DMS114 treated with DMSO at 0.1 percent for 48 hours (cell line): ENCODE measurements at regions not wholly inside any gene's neighbourhood (a gene's known extent, or its start where the extent isn't known, plus 50 kb on each side); places are given as distances from the start of the nearest gene placed in this dataset.
"Not testable (repeated sequence)": the region's sequence is repeated elsewhere in the genome, so short reads cannot be mapped to it uniquely, and the experiment has no call there.

ENCODE experiments used
- DNase-seq: peaks from one replicate; lab custom pipeline; 2025; ENCODE audit not compliant: unreplicated experiment; lab: John Stamatoyannopoulos, UW

DNA sequence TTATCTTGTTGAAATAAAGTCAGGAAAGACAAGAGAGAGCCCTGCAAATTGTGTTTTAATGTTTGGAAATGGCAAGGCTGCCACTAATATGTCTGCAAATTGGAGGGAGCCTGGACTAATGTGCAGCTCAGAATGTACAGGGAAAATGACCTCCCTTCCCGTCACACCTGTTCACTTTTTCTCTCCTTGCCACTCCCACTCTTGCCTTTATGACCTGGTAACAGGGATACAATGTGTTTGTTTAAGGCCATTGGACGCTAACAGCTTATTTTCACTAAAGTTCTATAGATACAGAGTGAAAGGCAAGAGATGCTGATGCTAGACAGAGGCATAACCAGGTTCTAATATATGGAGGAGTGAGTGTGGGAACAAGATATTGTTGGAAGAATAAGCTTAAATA is 203.9 kb downstream of the RAB38 start:
- no peak for DNase-seq

DNA sequence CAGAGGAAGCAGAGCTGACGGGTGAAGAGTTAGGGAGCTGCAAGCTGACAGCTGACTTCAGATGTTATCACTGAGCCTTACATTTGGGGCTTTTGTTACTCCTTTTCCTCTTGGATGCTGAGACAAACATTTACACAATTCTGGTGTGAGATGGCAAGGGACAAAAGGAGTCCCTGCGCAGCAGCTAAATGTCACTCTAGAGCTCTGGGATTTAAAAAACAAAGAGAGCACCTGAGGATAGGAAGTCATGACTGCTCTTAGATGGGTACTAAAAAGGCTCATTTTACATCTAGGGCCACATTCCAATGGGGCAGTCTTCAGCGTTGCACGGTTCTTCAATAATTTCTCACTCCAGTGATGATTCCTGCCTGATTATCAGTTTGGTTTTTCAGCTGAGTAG is 204.5 kb downstream of the RAB38 start:
- DNase-seq = no peak

DNA sequence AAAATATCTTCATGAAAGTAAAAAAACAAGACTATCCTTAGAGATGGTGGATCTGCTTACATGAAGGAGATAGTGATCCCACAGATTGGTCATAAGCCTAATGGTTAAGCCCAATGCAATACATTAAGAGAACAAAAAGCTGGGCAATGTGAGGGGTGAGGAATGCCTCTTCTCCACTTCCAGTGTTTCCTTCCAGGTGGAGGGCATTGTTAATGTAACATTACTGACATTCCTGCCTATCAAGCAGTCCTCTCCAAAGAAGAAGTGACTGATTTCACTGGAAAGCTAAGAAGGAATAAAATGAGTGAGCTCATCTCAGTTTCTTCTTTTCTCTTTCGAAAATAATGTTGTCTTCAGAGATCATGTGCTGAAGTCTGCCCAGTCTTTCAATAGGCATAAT is 207.8 kb downstream of the RAB38 start:
- DNase-seq = no peak

DNA sequence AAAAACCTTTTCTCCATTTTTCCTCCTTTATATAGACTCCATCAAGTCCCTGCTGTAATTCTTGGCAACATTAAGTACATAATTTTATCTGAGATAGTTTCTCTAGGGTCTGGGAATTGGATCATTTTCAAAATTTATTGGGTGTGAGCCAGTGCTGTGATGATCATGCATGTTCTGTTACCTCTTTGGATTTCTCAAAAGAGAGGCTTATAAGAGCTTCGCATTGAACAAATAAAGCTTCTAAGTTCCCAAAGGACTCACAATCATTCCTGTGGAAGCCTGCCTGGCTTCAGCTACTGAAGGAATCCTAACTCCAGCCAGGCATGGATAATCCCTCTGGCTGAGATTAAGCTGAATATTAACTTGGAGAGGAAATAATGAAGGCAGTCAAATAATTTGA is 208.5 kb downstream of the RAB38 start:
- no peak for DNase-seq

DNA sequence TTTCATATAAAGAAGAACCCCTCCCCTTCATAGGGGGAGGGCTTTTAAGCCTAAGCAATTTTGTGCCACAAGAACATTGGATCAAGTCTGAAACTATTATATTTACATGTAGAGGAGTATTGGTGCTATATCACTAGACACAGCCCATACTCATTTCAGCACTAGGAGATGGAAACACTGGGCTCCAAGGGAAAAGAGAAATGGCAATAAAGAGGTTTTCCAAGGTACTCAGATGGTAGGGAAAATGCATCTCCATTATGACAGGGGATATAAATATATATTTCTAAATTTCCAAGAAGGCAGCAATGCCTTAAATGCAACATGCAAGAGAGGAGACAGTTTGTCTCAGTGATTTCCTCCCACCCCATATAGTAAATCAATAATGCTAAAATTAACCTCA is 209.0 kb downstream of the RAB38 start:
- no peak for DNase-seq

DNA sequence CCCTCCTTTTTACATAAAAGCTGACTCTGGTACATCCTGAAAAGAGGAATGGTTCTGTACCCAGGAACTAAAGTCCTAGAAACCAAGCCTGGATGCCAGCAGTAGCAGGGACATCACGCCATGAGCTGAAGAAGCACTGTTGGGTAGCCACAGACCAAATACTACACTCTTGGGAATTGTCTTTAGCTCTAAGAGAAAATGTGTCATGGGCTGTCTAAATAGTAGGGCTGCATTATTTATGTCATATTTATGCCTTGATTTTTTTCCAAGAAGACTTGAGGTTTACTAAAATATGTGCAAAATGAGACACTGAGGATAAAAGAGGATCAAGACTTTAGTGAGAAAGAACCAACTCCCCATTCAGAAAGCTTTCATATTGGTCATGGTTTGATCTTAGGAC is 213.6 kb downstream of the RAB38 start:
- DNase-seq = no peak

DNA sequence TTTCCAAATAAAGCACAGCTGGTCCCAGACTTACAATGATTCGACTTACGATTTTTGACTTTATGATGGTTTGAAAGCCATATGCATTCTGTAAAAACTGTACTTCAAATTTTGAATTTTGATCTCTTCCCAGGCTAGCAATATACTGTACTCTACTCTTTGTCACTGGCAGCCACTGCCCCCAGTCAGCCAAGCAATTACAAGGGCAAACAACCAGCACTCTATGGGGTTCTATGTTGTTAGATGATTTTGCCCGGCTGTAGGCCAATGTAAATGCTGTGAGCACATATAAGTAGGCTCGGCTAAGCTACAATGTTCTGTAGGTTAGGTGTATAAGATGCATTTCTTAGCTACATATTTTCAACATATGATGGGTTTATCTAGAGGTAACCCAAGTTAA is 217.3 kb downstream of the RAB38 start:
- DNase-seq = no peak

DNA sequence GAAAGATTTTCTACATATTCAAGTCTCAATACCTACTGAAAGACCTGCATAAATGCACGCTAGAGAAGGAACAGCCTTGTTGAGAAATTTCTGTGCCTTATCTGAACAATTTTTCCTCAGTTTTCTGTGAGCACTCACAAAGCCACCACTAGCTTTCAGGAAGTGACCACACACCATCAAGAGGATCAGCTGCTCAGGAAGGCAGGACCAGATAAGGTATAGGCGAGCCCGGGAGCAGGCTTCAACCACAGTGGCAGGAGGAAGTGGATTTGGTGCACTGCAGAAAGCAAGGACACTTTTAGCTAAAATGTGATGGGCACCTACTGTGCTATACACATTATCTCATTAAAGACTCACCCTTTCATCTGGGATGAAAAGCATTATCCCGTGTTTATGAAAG is 220.8 kb downstream of the RAB38 start:
- no peak for DNase-seq

DNA sequence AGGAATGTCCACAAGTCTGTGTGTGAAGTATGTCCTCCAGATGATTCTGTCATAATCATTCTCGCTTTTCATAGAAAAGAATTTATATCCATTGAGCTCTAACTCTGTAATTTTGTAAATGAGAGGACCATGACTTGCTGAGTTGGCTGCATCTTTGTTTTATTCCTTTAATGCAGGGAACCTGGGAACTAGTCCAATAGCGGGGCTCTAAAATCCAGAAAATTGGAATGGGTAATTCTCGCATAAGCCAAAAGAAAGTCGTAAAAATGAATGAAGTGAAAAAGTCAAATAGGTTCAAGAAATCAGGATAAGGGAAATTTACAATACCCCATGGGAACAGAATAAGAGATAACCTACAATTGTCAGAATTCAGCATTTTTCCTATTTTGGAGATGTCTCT is 232.5 kb downstream of the RAB38 start:
- DNase-seq = no peak

DNA sequence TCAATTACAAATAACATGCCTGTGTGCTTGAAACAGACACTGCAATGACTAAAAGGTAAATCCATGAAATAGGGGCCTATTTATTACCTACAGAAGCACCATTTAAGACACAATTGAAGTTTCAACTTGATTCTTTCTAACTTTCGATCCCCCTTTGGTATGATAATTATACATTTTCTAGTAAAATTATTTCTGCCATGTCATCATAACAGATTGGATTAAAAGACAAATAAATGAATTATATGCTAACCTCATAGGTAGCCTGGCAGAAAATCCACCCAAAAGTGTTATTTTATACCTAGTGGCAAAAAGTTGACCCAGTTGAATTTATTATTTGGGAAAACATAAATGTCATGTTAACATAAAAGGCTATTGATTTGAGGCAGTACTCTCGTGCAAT is 241.1 kb downstream of the RAB38 start:
- no peak for DNase-seq

DNA sequence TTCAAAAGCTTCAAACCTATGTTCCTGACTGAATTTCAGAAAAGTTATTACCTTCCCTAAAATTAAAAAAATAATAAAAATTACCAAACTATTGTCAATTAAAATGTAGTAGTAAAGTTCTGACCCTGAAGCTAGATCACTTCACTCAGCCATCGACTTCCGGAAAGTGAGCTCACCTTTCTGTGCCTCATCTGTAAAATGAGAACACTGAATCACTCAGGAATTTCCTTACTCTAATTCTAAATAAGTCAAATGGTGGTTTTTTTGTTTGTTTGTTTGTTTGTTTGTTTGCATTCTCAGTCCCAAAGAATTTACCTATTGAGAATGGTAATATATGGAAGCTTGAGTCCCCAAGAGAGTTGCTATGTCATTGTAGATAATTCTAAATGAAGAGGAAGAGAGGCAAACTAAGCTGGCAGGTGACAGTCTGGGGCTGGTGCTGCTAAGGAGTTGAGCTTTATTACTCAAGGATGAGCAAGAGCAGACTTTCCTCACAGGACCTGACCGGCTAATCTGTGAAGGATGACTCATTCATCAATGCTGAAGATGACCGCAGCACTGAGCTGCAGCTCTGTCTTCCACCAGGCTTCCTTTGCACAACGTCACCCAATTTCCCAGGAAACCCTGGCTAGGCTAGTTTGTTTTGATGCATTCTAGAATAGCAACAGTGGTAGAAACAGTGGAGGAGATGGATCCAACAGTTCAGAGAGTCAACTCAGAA is 248.8 kb downstream of the RAB38 start:
- DNase-seq = no peak

DNA sequence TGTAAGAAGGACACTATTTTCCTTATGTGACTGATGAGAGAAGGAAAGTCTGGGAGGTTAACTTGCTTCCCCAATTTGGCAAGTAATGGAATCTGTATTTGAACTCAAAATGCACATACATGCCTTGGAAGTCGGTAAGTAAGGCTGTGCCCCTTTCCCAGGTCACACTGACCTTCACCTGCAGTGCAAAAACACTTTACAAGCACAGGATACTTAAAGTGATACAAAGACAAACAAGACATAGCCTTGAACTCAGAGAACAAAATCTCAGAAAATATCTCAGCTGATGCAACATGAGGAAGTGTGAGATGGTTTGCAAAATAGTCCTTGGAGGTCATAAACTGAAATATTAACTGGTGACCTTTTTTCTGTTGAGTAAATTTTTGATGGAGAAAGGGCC is 251.1 kb downstream of the RAB38 start:
- DNase-seq = no peak

DNA sequence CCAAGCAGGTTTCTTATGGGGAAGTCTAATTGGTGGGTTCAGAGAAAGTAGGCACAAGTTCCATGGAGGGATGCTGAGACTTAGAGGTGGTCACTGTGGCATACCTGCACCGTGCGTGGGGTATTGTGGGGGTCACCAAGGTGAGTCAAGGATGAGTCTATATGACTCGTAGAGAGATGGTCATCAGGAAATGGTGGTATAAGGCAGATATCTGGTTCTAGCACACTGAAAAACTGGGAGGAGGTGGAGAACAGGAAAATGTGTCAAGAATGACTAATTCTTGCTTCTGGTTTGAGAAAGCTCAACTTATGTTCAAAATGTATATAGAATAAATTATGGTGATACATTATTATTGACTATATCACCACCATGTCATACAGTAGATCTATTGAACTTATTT is 258.1 kb downstream of the RAB38 start:
- no peak for DNase-seq

DNA sequence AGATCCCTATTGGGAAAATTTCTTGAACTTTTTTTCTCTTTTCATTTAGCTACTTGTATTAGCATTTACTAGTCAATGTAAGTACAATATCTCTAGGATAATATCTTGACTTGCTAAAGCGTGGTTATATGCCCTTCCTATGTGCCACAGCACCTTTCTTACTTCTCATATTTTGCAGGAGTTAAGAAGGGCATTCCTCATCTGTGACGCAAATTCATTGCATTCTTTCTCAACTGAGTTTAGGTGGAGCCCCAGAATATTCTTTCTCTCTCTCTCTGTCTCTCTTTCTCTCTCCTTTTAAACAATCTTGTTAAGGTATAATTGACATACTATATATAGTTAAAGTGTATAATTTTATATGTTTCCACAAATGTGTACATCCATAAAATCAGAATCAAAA is 266.1 kb downstream of the RAB38 start:
- no peak for DNase-seq

DNA sequence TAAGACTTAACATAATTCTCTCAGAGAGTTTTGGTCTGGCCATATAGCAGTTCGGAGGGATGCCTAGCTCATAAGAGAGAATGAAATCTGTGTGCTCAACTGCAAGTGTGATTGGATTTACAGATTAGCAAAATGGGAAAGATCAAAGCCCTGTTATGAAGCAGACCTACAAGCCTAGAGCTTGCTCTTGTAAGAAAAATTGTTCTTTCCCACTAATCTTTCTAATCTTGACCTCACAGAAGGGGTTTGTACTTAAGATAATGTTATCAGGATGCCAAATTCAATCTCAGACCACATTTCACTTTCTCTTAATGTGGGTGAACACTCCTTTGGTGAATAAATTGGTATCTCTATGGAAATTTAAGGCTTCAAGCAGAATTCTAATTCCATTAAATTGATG is 267.2 kb downstream of the RAB38 start:
- DNase-seq = no peak

DNA sequence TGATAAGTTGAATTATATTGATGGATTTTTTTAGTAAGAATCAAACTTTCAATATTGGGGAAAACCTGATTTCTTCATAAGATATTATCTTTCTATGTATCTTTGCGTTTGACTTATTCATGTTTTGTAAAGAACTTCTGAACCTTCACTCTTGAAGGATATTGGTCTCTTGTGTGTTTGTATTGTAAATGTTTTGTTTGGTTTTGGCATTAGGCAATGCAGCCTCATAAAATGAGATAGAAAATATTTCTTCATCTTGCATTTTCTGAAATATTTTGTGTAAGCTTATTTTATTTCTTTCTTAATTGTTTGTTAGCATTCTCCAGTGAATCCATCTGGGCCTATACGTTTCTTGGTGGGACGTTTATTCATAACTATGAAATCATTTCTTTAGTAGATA is 271.9 kb downstream of the RAB38 start:
- DNase-seq = no peak

DNA sequence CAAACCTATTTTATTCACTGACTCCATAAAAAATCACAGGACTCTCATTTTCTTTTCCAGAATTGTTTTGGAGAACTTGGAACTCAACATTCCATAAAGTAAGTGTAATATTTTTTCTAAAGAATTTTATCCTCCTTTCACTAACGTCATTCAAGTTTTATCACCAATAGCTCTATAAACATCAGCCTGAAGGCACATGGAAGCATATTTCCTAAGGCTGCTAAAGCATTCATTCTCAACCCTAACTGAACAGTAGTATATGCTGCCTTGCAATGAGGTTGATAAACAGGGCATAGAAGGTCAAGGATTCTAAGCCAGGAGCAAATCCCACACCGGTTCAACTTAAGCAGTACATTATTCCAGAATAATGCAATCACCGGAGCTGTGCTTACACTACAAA is 273.9 kb downstream of the RAB38 start:
- DNase-seq = no peak

DNA sequence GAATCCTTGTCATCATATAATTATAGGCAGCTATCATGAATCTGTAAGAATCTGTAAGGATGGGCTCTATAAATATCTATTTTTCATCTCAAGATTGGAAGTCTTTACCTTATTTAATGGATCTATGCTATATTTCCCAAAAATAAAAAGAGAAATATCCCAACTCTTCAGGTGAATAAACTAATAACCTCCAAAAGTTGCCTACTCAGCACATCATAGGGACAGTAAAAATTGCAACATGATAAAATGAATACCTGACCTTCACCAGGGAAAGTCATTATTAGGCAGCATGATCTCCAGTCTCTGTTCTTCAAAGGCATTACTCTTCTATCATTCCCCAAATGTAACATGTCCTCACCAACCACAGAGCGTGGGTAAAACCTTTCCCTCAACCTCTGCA is 277.3 kb downstream of the RAB38 start:
- DNase-seq = no peak

DNA sequence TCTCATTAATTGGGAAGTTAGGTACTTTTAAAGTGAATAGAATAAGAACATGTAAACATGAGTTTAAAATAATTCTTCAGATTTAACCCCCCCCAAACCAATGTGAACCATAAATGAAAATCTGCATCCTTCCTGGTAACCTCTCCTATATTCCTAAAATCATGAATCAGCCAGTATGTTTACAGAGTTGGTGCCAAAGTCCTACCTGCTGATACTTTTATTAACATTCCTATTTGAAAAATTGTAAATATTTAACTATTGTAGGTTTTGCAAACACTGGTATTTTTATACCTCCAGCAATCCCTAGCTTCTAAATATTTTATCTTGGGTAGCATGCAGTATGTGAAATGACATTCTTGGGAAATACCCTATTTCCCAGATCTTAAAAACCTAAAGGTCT is 278.2 kb downstream of the RAB38 start:
- no peak for DNase-seq

DNA sequence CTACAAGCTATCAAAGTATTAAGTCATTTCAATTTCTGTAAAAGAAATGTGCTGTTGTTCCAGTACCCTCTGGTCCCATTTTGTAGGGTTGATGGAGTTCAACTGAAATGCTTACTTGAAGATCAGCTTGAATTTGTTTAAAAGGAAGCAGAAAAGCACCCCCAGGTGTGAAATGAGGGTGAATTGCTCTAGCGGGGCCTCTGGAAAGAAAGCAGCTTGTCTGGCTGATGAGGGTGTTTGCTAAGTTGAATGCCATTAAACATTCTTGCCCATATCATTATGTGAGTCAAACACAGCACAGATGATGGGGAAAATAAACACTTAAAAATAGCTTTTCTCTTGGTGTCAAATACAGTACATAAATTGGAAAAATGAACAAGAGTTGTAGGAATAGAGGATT is 280.3 kb downstream of the RAB38 start:
- no peak for DNase-seq

DNA sequence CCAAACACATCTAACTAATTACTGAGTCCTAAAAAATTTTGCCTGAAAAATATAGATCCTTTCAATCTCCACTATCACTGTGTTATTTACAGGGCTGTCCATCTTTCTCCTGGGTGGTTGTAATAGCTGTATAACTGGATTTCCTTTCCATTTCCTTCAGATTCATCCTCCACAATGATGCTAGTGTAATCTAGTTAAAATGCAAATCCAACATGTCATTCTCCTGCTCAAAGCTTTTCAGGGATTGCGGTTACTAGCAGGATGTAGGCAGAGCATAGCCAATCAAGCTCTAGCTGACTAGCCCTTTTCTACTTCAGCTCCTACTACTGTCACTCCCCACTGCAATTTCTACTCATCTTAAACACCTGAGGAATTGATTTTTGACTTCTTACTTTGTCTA is 283.0 kb downstream of the RAB38 start:
- DNase-seq = no peak

DNA sequence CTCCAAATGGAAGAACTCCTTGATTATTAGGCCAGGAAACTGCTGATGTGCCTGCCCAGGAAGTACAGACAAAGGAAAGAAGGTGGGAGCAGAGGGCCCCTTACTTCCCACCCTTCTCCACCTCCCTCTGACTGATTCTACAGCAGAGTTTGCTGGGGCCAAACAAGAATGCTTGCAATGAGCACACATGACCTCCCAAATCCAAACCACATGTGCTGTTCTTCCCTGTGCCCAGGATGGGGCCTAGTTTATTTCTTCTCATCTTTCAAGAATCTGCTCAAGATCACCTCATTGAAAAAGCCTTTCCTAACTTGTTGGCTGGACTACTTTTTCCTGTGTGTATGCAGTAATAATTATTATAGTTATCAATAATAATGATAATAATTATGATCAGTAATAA is 286.1 kb downstream of the RAB38 start:
- DNase-seq = no peak

DNA sequence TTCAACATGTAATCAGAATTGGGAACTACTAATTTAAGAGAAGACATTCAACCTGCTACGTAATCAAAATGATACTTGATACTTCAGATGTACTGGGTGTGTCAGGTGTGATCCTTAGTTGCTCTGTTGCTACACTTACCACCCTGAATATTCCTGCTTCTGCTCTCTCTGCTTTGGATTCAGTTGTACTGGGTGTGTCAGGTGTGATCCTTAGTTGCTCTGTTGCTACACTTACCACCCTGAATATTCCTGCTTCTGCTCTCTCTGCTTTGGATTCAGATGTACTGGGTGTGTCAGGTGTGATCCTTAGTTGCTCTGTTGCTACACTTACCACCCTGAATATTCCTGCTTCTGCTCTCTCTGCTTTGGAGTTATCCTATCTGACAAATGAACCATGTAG is 290.2 kb downstream of the RAB38 start:
- DNase-seq = not testable (repeated sequence)

DNA sequence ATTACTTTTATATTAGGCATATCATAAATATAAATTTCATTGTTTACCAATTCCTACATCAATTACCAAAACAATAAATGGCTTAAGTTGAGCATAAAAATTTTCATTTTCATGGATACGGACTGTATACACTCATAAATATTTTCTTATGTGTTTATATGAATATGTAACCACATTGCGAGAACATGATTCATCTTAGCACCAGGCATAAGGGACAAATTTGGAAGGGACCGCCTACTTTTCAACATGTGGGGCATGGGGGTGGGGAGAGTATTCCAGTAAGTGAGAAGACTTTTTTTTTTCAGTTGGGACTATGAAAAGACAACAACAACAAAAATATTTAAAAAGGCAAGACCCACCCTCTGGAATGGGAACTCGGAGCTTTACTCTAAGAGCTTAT is 296.1 kb downstream of the RAB38 start:
- no peak for DNase-seq
